ENCODE measurements at regions not wholly inside any gene's neighbourhood (a gene's known extent, or its start where the extent isn't known, plus 50 kb on each side); places are given as distances from the start of the nearest gene placed in this dataset.

GRCh38 chr14:47843236-47843635 is 167.8 kb upstream of the MDGA2 start (continued):
- no peak for TF ChIP-seq REST (IDR thresholded peaks at IDR 0.05; ENCODE audit: low read depth, low read length)
- no peak for TF ChIP-seq POLR2AphosphoS5 (IDR thresholded peaks at IDR 0.05; ENCODE audit: low read depth, low read length)
- TF ChIP-seq FOXM1 (IDR thresholded peaks at IDR 0.05; ENCODE audit: low read depth), result no peak
- TF ChIP-seq FOSL2 (IDR thresholded peaks at IDR 0.05; ENCODE audit: borderline replicate concordance, low read depth), result no peak
- no peak for TF ChIP-seq RCOR1 (IDR thresholded peaks at IDR 0.05; ENCODE audit: low read length)

GRCh38 chr14:47833011-47833410 is 157.6 kb upstream of the MDGA2 start:
- Histone ChIP-seq H3K27ac (ENCODE audit: low read depth in 2 of 2, low read length in 1 of 2) (no peak overlapping the region), H3K4me2 (no peak overlapping the region), H3K4me1 (ENCODE audit: control insufficient read depth in 1 of 2, insufficient read depth in 2 of 2, low read depth in 1 of 2, low read length in 1 of 2) (no peaks in the 10 kb centered on the region), H3K9me3 (no peaks in the 10 kb centered on the region), H3K9me2 (no peaks in the 10 kb centered on the region), H2AFZ (ENCODE audit: low read depth) (no peak overlapping the region), H3F3A (replicated peaks; ENCODE audit: insufficient read depth) (no peaks in the 10 kb centered on the region), H3K27me3 (ENCODE audit: insufficient read depth) (no peaks in the 10 kb centered on the region), H3K79me2 (ENCODE audit: insufficient read depth) (no peaks in the 10 kb centered on the region), H3K4me3 (ENCODE audit: low read depth in 2 of 2, low read length in 1 of 2) (no peak overlapping the region), H4K20me1 (ENCODE audit: insufficient read depth) (no peaks in the 10 kb centered on the region), H3K36me3 (replicated peaks in 1 of 2; ENCODE audit: control insufficient read depth in 1 of 2, insufficient read depth in 2 of 2, low read length in 1 of 2) (no peaks in the 10 kb centered on the region), H3K9ac (no peak overlapping the region)
- POLR2A ChIA-PET, result no interaction called here
- no peak for DNase-seq
- CTCF ChIA-PET, result no interaction called here
- TF ChIP-seq NRF1 (IDR thresholded peaks at IDR 0.05; ENCODE audit: low read depth, low read length) (no peak), TAF1 (IDR thresholded peaks at IDR 0.05; ENCODE audit: borderline replicate concordance, low read depth, low read length) (no peak)

GRCh38 chr14:47826809-47827208 is 151.4 kb upstream of the MDGA2 start:
- Histone ChIP-seq H3K9me3 (no peaks in the 10 kb centered on the region), H3K4me3 (ENCODE audit: low read depth in 2 of 2, low read length in 1 of 2) (no peak overlapping the region), H3K27me3 (ENCODE audit: insufficient read depth) (no peaks in the 10 kb centered on the region), H3F3A (replicated peaks; ENCODE audit: insufficient read depth) (no peaks in the 10 kb centered on the region), H3K4me1 (ENCODE audit: control insufficient read depth in 1 of 2, insufficient read depth in 2 of 2, low read depth in 1 of 2, low read length in 1 of 2) (no peaks in the 10 kb centered on the region), H3K9ac (no peak overlapping the region), H3K4me2 (no peak overlapping the region), H3K79me2 (ENCODE audit: insufficient read depth) (no peaks in the 10 kb centered on the region), H3K9me2 (no peaks in the 10 kb centered on the region), H2AFZ (ENCODE audit: low read depth) (no peak overlapping the region), H3K36me3 (replicated peaks in 1 of 2; ENCODE audit: control insufficient read depth in 1 of 2, insufficient read depth in 2 of 2, low read length in 1 of 2) (no peaks in the 10 kb centered on the region), H3K27ac (ENCODE audit: low read depth in 2 of 2, low read length in 1 of 2) (no peak overlapping the region), H4K20me1 (ENCODE audit: insufficient read depth) (no peaks in the 10 kb centered on the region)
- no peak for DNase-seq
- CTCF ChIA-PET, result no interaction called here
- TF ChIP-seq PBX3 (IDR thresholded peaks at IDR 0.05), result no peak
- TF ChIP-seq RXRA (IDR thresholded peaks at IDR 0.05; ENCODE audit: borderline replicate concordance, low read depth), result no peak
- TF ChIP-seq JUND (IDR thresholded peaks at IDR 0.05), result no peak
- TF ChIP-seq TCF12 (IDR thresholded peaks at IDR 0.05), result no peak
- TF ChIP-seq RFX5 (IDR thresholded peaks at IDR 0.05; ENCODE audit: low read length), result no peak
- WGBS (ENCODE audit: low lambda C conversion rate), result 0% methylated on average over 2 of the region's 2 CpGs
- POLR2A ChIA-PET, result no interaction called here

All from SK-N-SH (cell line).